IPS-20b (cell line): ENCODE measurements at regions not wholly inside any gene's neighbourhood (a gene's known extent, or its start where the extent isn't known, plus 50 kb on each side); places are given as distances from the start of the nearest gene placed in this dataset.

Source experiments
- H3K27ac ChIP-seq: one replicate; pipeline ENCODE4 v1.5.1; 2013; ENCODE audit warnings: low read length
- H3K27me3 ChIP-seq: 2 replicates; pipeline ENCODE4 v1.6.1; 2013; ENCODE audit warnings: mild to moderate bottlenecking, low read length, inconsistent platforms; ENCODE audit not compliant: insufficient read depth
- H3K36me3 ChIP-seq: 2 replicates; pipeline ENCODE4 v1.6.1; 2013; ENCODE audit warnings: low read depth, mild to moderate bottlenecking, inconsistent platforms, low read length, moderate library complexity; ENCODE audit not compliant: insufficient read depth
- H3K4me1 ChIP-seq: 2 replicates; pipeline ENCODE4 v1.6.1; 2013; ENCODE audit warnings: mild to moderate bottlenecking, control low read depth, inconsistent platforms, low read length, moderate library complexity; ENCODE audit not compliant: insufficient read depth
- H3K4me3 ChIP-seq: 2 replicates; pipeline ENCODE4 v1.5.1; 2013; ENCODE audit warnings: mild to moderate bottlenecking, low read length, inconsistent platforms
- H3K9ac ChIP-seq: 2 replicates; pipeline ENCODE4 v1.6.1; 2013; ENCODE audit warnings: low read depth, mild to moderate bottlenecking, inconsistent platforms, low read length, moderate library complexity
- H3K9me3 ChIP-seq: 2 replicates; pipeline ENCODE4 v1.6.1; 2013; ENCODE audit warnings: mild to moderate bottlenecking, low read depth, low read length, inconsistent platforms; ENCODE audit not compliant: insufficient read depth

GRCh38 chr13:99830931-99831330 is 140.6 kb downstream of the ZIC5 start:
- Histone ChIP-seq H3K36me3 (no peaks in the 10 kb centered on the region), H3K9me3 (no peaks in the 10 kb centered on the region), H3K4me3 (no peak overlapping the region), H3K27me3 (no peaks in the 10 kb centered on the region), H3K9ac (no peak overlapping the region), H3K4me1 (no peaks in the 10 kb centered on the region; the same call in 1 of the 2 replicates), H3K27ac (no peak overlapping the region)

- Histone ChIP-seq H3K27me3 (no peaks in the 10 kb centered on the region), H3K36me3 (no peaks in the 10 kb centered on the region), H3K9ac (no peak overlapping the region), H3K9me3 (no peaks in the 10 kb centered on the region), H3K4me1 (no peaks in the 10 kb centered on the region; the same call in 1 of the 2 replicates), H3K4me3 (no peak overlapping the region), H3K27ac (no peak overlapping the region)
Measured at GRCh38 chr13:99829593-99830239, 141.9 kb downstream of the ZIC5 start.

DNA sequence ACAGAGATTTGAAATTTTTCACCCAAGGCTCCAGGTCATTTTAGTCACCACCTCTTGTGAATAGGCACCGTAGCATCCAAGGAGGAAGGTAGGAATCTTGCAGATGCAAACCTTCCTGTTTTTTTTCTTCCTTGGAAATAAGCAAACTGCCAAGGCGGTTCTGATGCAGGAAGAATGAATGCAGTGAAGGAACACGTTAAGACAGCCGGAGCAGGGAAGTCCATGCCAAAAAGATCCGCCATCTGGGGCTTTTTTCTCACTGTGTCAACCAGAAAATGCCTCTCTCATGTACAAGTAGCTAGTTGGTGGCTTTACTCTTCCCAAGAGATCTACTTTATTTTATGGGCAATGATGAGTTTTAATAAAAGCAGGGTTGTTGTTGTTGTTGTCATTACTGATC is 142.4 kb downstream of the ZIC5 start:
- Histone ChIP-seq H3K9ac (no peak overlapping the region), H3K9me3 (no peaks in the 10 kb centered on the region), H3K36me3 (no peaks in the 10 kb centered on the region), H3K4me3 (no peak overlapping the region), H3K4me1 (no peaks in the 10 kb centered on the region; the same call in 1 of the 2 replicates), H3K27me3 (no peaks in the 10 kb centered on the region), H3K27ac (no peak overlapping the region)

- no peaks in the 10 kb centered on the region for H3K36me3 ChIP-seq
- H3K9ac ChIP-seq, result no peak overlapping the region
Measured at GRCh38 chr13:99828735-99829134, 142.8 kb downstream of the ZIC5 start.

DNA sequence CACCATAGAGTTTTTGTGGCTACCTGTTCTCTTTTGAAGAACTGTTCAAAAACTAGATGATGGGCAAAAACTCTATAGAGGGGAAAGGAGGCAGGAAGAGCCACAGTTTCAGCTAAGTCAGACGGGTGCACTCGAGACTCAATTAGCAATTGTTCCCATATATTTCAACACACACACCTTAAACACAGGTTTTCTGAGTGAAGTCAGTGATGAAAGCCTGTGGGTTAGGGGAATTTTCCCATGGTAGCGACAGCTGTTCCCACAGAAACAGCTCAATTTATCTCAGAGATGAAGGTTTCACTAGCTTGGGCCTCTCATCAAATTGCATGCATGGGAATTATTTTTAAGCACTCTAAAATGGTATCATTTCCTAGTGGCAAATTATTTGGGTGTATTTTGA is 143.4 kb downstream of the ZIC5 start:
- no peaks in the 10 kb centered on the region for H3K36me3 ChIP-seq
- H3K27me3 ChIP-seq, result no peaks in the 10 kb centered on the region
- H3K4me3 ChIP-seq, result no peak overlapping the region
- no peak overlapping the region for H3K27ac ChIP-seq
- H3K9me3 ChIP-seq, result no peaks in the 10 kb centered on the region
- no peaks in the 10 kb centered on the region; the same call in 1 of the 2 replicates for H3K4me1 ChIP-seq
- H3K9ac ChIP-seq, result no peak overlapping the region

More at GRCh38 chr13:99828735-99829134, 142.8 kb downstream of the ZIC5 start:
- no peaks in the 10 kb centered on the region for H3K9me3 ChIP-seq
- H3K4me3 ChIP-seq, result no peak overlapping the region
- H3K27ac ChIP-seq, result no peak overlapping the region
- no peaks in the 10 kb centered on the region for H3K27me3 ChIP-seq
- no peaks in the 10 kb centered on the region; the same call in 1 of the 2 replicates for H3K4me1 ChIP-seq

DNA sequence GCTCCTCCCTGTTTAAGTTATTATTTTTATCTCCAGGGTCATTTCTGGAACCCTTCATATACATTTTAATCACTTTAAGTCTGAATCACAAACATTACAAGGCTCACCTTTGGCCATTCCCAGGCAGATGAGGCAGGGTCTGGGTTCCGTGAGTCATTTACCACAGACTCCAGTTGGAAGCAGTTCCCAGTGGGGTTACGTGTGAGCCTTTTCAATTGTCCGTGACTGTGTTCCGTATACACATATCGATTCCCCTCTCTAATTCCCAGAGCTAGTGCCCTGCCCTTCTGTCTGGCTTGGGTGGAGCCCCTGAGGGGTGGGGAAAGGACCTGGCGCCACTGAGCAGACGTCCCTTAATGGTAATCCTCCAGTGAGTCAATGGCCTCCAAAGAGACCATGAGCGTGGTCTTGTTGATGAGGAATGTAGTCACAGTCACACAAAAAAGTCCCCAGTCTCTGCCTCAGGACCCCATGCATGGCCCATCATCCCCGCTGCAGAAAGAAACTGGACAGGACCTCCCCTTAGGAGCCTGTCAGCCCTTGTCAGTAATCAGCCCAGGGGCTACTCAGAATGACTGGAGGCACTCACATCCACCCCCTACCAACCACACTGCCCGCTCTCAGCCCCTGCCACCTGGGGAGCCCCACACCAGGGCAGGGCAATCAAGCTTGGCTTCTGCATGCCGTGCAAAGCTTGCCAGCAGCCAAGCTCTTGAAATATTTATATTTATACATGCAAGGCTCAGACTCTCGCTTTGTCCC is 144.4 kb downstream of the ZIC5 start:
- Histone ChIP-seq H3K9ac (no peak overlapping the region), H3K4me3 (no peak overlapping the region), H3K4me1 (no peaks in the 10 kb centered on the region; the same call in 1 of the 2 replicates), H3K27me3 (no peaks in the 10 kb centered on the region), H3K36me3 (no peaks in the 10 kb centered on the region), H3K27ac (no peak overlapping the region), H3K9me3 (no peaks in the 10 kb centered on the region)

DNA sequence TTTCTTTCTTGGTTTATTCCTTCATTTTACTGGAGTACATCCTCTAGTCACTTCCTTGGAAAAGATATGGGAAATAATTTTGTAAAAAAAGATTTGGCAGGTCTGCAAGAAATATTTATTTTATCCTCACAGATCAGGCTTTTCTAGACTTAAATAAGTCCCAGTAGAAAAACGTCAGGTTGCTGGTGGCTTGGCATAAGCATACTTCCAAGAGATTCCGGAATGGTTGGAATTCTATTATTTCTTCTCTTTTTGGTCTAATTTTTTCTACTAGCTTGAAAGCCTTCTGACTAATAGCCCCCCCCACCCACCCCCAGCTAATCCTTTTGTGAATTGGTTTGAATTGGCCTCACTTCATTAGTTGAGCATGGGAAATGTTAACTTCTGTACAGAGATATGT is 147.6 kb downstream of the ZIC5 start:
- Histone ChIP-seq H3K4me1 (peaks cover 7% of the 10 kb centered on the region), H3K4me3 (no peak overlapping the region), H3K27me3 (no peaks in the 10 kb centered on the region), H3K9me3 (no peaks in the 10 kb centered on the region), H3K36me3 (no peaks in the 10 kb centered on the region), H3K27ac (no peak overlapping the region), H3K9ac (no peak overlapping the region)

DNA sequence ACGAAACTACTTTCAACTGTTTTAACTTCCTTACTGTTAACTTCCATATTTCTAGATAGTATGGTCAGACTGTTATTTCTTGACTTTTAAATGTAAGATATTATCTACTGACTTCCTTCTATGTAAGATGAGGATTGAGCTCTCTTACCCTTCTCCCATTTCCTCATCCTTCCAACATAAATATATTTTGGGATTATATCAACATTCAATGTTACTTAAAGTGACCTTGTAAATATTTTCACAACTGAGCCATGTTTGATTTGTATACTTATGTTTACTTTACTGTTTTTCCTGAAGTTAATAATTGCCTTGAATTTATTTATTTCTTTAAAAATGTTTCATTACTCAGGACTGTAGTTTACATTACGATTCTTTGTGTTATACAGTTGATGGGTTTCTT is 148.7 kb downstream of the ZIC5 start:
- no peaks in the 10 kb centered on the region for H3K36me3 ChIP-seq
- H3K27me3 ChIP-seq, result no peaks in the 10 kb centered on the region
- peaks cover 12% of the 10 kb centered on the region for H3K4me1 ChIP-seq
- no peak overlapping the region for H3K9ac ChIP-seq
- no peaks in the 10 kb centered on the region for H3K9me3 ChIP-seq
- no peak overlapping the region for H3K4me3 ChIP-seq
- no peak overlapping the region for H3K27ac ChIP-seq

- Histone ChIP-seq H3K27ac (no peak overlapping the region), H3K36me3 (no peaks in the 10 kb centered on the region), H3K9ac (no peak overlapping the region), H3K27me3 (no peaks in the 10 kb centered on the region), H3K4me1 (peaks cover 12% of the 10 kb centered on the region), H3K4me3 (no peak overlapping the region), H3K9me3 (no peaks in the 10 kb centered on the region)
Measured at GRCh38 chr13:99821741-99822140, 149.8 kb downstream of the ZIC5 start.

DNA sequence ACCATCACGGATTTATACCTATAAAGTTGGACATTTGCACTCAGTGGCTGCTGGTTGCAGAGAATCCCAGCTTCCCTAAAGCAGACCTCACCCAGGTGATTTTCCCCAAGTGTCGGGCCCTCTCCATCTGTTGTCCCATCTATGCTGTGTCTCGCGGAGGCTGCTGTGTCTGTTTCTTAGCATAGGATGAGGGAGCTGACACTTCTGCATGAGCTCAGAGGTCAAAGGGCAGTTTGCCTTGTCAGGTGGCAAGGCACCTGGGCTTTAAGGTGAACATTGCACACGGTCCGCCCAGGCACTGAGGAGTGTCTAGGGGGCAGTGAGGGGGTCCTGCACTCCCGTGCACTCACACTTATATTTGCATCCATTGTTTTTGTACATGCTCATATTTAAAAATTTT is 151.6 kb downstream of the ZIC5 start:
- H3K4me1 ChIP-seq, result peaks cover 12% of the 10 kb centered on the region

GRCh38 chr13:99816321-99816720 is 155.2 kb downstream of the ZIC5 start:
- H3K4me3 ChIP-seq, result no peak overlapping the region
- H3K27ac ChIP-seq, result no peak overlapping the region
- no peaks in the 10 kb centered on the region for H3K27me3 ChIP-seq
- H3K9me3 ChIP-seq, result peaks cover 4% of the 10 kb centered on the region; the same call in 1 of the 2 replicates
- H3K4me1 ChIP-seq, result peaks cover 12% of the 10 kb centered on the region
- H3K9ac ChIP-seq, result no peak overlapping the region
- no peaks in the 10 kb centered on the region for H3K36me3 ChIP-seq

More for the DNA sequence above, 151.6 kb downstream of the ZIC5 start:
- H3K36me3 ChIP-seq, result no peaks in the 10 kb centered on the region
- H3K9ac ChIP-seq, result no peak overlapping the region
- H3K27ac ChIP-seq, result no peak overlapping the region
- H3K9me3 ChIP-seq, result peaks cover 4% of the 10 kb centered on the region; the same call in 1 of the 2 replicates
- H3K27me3 ChIP-seq, result no peaks in the 10 kb centered on the region
- H3K4me3 ChIP-seq, result no peak overlapping the region
